Pons (tissue), 1 donor: ENCODE measurements at regions not wholly inside any gene's neighbourhood (a gene's known extent, or its start where the extent isn't known, plus 50 kb on each side); places are given as distances from the start of the nearest gene placed in this dataset.
A peak's percentile ranks its signal among the peaks of the same experiment; 100 is the strongest.
"Not testable (repeated sequence)": the region's sequence is repeated elsewhere in the genome, so short reads cannot be mapped to it uniquely, and the experiment has no call there.

Experiments used
- DNase-seq: peaks from one replicate; pipeline ENCODE4 v3.0.0-alpha.2; 2016; ENCODE audit warnings: low spot score

DNA sequence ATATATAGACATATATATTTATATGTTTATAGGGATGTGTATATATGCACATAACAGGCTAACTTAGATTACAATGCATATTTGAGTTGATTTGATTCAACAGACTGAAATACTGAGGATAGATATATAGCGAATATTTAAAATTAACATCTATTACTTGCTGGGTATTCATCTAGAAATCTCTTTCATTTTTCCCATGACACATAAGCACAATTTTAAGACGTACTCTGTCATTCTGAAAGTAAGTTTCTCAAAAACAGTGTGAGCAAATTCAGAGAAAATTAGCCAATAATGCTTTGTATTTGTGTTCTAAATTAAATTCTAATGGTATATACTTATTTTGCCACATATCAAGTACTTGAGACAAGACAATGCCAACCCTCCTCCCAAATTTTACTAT, 907.5 kb upstream of the MDGA2 start:
- no peak for DNase-seq

DNA sequence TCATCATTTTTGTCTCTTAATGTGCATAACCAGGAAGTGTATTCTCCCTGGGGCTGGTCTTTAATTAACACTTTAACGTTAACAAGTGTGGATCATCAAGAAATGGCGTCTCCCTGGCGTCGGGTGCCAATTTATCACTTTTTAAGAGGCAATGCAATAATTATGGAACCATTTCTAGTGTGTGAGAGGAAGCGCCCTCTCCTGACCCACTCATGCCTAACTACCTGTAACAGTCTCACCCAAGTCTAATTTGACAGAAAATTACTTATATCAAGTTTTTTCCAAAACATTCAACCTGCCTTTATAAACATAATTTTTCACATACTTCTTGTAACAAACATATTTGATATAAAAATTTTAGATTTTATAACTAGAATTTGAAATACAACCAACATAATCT, 905.3 kb upstream of the MDGA2 start:
- no peak for DNase-seq

DNA sequence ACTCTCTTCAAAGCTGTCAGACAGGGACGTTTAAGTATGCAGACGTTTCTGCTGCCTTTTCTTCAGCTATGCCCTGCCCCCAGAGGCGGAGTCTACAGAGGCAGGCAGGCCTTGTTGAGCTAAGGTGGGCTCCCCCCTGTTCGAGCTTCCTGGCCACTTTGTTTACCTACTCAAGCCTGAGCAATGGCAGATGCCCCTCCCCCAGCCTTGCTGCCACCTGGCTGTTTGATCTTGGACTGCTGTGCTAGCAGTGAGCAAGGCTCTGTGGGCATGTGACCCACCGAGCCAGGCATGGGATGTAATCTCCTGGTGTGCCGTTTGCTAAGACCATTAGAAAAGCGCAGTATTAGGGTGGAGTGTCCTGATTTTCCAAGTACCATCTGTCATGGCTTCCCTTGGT, 900.4 kb upstream of the MDGA2 start:
- DNase-seq: no peak

DNA sequence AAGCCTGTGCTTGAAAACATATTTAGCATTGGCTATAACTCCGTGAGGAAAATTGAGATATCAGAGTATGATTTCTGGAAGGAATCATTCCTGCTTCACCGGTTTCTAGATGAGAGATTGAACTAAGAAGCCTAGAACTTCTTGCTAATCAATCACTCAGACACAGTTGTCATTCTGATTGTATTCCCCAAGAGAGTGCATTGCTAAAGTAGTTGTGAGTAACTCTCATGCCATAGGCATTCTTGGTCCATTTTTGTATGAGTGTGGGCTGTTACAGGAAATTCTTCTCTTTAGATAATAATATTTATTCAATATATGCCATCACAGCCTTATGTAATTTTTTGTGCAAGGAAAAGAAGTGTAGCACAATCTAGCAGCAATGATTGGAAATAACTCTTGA, 893.3 kb upstream of the MDGA2 start:
- DNase-seq: no peak

DNA sequence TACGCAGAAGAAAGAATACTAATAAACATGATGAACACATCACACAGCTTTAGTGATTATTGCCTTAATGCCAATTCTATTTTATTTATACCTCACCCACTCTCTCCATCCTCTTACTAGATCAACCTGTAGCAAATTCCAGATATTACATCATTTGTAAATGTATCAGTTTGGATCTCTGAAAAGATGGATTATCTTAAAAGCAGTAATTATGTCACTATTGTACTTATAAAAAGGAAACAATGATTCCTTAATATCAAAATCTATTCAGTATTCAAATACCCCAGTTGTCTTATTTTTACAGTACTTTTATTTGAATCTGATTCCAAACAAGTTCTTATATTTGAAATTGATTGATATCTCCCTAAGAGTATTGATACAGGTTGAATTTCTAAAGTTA, 892.8 kb upstream of the MDGA2 start:
- DNase-seq: no peak

DNA sequence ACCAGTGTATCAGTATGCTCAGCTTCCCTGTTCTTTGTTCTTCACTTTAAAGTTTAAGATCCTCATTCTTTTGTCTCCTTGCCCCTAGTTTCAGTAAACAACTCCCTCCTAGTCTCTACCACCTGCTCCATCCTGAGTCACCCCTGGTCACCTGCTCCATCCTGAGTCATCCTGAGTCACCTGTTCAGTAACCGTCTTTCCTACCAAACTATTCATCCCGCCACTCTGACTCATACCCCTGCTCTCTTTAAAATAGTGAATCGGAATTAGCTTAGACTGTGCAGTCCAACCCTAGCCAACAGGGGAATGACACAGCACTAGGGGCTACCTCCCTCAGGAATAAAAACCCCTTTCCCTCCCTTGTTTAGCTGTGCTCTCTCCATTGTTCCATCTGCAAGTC, 888.1 kb upstream of the MDGA2 start:
- DNase-seq: no peak

DNA sequence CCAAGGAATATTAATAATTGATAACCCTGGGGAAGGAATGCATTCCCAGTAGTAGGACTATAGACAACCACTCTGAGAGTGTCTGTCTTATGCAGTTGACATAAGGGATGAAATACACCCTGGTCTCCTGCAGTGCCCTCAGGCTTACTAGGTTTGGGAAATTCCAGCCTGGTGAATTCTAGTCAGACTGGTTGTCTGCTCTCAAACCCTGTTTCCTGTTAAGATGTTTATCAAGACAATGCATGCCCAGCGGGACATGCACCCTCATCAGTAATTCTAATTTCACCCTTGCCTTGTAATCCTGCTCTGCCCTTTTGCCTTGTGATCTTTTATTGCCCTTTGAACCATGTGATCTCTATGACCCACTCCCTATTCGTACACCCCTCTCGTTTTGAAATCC, 886.0 kb upstream of the MDGA2 start:
- not testable (repeated sequence) for DNase-seq

DNA sequence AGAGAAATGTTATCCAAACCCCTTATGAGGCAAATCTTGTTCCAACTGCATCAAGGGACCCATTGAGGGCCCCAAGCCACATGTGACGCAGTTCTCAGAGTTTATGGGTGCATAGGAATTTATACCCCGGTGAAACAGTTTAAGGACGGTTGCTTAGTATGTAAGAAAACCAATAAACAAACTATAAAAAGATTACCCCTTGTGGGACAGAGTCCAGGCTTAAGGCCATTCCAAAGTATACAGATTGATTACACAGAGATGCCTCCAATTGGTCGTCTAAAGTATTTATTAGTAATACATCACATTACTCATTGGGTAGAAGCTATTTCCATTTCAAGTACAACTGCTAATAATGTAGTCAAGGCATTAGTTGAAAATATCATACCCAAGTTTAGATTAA, 885.0 kb upstream of the MDGA2 start:
- DNase-seq: no peak

DNA sequence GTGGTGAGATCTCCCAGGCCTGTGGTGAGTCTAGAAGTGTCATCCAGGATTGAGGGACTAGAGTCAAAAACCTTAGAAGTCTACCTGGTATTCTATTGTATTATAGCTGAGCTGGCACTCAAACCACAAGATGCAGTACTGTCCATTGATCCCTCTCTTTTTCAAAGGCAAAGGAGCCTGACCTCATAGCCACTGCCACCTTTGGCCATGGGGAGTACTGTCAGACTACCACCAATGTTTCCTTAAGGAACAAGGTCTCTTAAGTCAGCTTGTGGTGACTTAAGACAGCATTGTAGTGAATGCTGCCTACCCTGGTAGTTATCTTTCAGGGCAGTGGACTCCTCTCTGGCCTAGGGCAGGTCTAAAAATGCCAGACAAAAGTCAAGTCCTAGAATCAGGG, 878.0 kb upstream of the MDGA2 start:
- no peak for DNase-seq

DNA sequence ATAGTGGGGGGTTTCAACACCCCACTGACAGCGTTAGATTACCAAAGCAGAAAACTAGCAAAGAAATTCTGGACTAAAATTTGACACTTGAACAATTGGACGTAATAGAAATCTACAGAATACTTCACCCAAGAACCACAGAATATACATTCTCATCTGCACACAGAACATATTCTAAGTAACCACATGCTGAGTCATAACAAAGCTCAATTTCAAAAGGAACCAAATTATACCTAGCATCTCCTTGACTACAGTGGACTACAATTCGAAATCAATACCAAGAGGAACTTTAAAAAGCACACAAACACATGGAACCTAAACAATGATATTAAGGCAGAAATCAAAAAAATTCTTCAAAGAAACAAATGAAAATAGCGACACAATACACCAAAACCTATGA, 871.6 kb upstream of the MDGA2 start:
- no peak for DNase-seq

DNA sequence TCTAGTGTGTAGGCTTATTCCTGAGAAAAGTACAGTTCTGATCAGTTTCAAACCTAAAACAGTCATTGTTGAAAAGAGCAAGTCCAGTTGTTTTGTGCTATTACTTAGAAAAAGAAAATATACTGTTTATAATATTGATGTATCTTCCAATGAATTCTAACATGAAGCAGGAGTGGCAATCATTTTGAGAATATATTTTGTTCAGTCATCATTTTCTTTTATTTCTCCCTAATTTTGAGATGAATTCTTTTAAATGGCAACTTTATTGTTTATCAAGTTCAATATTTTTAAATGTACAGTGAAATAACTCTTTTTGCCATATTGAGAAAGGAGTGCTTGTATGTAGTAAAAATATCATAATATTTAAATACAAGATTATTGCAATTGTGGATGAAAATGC, 862.2 kb upstream of the MDGA2 start:
- no peak for DNase-seq

DNA sequence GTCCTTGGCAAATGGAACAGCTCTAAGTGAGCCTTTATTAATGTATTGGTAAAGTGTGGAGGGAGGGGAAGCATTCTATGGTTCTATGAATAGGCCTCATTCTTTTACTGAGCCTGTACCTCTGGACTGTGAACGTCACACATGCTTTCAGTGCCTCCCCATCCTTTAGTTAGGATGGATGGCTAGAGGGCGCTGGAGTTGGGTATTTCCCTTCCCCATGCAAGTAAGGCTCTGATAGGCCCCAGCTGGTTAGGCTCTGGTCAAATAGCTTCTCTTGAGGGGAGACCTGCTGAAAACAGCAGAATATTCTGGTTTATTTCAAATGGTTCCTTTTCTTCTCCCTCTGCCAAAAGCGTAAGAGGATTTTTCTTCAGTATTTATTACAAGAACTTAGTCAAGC, 860.9 kb upstream of the MDGA2 start:
- DNase-seq: no peak

DNA sequence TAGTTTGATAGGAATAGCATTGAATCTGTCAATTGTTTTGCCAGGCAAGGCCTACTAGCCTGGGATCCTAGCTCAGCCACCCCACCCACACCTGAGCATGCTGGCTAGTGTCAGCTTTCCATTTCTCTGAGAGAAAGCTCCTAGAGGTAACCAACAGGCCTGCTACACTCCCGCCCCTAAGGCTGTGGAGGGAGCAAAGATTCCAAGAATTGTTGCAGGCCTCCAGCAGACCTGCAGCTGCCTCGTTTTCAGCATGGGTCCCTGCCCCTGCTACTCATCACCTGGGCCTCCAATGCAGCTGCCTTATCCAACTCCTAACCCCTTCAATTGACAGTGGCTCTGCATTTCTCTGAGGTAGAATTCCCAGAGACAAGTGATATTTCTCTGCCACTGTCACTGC, 852.4 kb upstream of the MDGA2 start:
- DNase-seq: no peak

DNA sequence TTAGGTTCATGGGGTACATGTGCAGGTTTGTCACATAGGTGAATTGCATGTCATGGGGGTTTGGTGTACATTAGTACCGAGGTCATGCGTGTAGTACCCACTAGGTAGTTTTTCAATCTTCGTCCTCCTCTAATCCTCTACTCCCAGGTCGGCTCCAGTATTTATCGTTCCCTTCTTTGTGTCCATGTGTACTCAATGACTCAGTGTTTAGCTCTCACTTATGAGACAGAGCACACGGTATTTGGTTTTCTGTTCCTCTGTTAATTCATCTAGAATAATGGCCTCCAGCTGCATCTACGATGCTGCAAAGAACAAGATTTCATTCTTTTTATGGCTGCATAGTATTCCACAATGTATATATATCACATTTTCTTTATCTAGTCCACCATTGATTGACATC, 850.9 kb upstream of the MDGA2 start:
- no peak for DNase-seq

DNA sequence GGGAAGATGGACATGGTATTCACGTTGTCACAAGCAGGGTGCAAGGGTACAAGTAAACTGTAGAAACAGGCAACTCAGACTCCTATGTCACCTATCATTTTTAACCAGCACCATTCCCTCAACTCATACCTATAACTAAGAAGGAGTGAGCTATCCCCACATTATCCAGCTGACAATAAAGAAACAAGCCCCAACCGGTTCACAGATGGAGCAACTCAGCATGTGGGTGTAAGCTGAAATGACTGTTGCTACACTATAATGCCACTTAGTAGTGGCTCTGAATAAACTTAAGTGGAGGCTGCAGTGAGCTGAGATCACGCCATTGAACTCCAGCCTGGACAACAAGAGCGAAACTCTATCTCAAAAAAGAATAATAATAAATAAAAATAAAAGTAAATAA, 829.5 kb upstream of the MDGA2 start:
- DNase-seq: no peak

DNA sequence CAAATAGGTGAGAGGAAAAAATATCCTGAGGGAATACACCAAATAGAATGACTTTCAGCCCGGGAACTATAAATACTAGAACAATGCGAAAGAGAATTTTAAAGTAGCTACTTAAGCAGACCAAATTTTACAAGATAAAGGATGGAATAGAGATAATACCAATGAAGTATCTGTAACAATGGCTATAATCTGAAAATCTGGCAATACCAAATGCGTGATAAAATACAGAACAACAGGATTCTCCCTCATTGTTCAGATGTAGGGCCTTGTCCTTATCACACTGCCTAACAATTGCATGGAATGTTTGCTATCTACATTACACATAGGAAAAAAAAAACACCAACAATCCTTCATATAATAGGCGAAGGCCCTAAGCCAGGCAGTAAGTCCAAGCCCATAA, 815.4 kb upstream of the MDGA2 start:
- DNase-seq: no peak

DNA sequence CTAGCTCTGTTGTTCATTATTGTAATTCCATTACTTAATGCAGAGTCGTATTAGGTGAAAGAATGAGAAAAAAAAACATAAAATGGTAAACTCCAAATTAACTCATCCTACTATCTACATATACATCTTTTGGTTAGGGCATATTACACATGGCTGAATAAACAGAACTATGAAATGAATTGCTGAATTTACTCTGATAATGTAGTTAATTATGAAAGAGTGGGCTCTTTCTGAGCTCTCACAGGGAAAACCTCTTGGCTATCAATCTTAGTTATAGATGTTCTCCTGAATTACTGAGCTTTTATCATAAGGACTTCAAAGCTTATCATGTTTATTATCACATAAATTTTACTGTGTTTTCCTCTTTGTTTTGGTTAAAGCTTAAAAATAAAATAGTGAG, 798.5 kb upstream of the MDGA2 start:
- no peak for DNase-seq

DNA sequence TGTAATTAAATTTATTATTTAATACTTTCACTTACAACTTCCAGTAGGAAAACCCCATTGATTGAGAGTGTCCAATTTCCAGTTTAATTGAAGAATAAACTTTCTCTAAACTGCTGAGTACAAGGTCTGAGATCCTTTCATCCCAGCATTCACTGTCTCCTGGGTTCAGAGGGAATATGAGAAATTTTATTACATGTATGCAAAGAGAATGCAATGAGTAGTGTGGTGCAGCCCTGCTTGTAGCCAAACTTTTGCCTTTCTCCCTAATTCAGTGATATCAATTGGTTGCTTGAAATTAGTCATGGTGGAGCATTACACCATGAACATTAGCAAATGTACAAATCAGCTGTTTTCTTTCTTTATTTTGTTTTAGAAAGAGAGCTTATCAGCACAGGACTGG, 780.6 kb upstream of the MDGA2 start:
- no peak for DNase-seq

DNA sequence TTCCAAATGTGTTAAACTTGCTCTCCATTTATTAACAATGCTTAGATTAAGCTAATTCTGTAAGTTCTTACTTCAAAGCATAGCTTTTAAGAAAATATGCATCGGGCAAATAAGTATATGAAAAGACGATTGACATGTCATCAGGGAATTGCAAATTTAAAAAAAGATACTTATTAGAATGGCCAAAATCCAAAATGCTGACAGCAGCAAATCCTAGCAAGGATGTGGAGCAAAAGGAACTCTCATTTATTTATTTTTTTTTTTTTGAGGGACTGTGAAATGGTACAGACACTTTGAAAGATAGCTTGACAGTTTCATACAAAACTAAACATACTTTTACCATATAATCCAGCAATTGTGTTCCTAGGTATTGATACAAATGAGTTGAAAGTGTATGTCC, 779.5 kb upstream of the MDGA2 start:
- DNase-seq: no peak

DNA sequence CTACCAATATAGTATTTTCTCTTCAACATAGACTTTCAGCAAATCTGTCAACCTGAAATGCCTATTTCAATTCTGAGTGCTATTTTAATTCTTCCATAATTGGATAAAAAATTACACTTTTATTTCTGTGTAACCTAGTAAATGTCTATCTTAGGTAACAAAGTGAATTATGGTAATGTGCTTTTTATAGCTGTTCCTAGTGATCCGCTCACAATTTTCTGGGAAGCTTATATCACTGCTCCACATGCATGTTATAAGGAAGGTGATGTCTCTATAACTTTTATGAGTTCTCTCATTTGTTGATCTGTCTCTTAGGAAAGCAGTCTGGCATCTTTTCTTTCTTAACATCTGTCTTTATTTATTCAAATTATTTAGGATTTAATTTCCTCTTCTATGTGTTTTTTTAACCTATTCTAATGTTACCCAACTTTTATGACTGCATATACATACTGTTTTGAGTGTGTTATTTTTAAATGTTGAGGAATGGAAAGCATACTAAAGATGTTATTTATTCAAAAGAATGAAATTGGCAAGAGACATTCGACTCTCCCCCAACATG, 777.1 kb upstream of the MDGA2 start:
- no peak for DNase-seq

DNA sequence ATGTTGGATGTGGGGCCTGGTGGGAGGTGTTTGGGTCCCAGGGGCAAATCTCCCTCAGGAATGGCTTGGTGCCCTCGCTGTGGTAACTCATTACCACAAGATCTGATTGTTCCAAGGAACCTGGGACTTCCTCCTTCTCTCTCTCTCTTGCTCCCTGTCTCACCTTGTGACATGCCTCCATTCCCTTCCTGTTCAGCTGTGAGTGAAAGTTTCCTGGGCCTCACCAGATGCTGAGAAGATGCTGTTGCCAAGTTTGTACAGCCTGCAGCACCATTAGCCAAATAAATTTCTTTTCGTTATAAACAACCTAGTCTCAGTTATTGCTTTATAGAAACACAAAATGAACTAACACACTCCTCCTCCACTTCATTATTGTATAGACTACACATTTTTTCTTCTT, 759.8 kb upstream of the MDGA2 start:
- peak; percentile 5 for DNase-seq

DNA sequence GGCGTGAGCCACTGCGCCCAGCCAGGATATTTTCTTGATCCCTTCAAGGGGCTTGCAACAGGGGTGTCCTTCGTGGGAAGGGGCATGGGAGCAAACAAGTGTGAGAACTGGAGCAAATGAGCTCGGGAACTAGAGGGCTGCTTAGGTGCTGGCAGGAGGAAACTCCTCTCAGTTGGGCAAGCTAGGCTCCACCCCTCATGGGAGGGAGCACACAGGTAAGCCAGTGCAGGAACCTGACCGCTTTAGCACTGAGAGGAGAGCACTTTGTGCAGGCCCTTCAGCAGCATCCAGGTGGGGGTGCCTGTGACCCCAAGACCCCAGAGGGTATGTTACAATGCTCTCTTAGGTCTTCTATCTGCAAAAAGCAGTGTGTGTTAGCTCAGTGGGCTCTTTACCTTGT, 755.4 kb upstream of the MDGA2 start:
- DNase-seq: no peak

DNA sequence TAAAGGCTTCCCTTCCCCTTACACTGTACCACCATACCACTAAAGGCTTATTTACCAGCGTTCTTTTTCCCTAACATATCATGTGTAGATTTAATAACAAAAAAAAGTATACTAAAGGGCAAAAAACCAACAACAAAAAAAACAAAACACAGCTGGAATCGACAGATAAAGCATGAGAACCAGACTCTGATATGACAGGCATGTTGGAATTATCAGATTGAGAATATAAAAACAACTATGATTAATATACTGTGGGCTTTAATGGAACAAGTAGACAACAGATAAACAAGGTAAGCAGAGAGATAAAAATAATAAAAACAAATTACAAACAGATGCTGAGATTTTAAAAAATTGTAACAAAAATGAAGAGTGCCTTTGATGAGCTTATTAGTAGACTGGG, 754.1 kb upstream of the MDGA2 start:
- no peak for DNase-seq

DNA sequence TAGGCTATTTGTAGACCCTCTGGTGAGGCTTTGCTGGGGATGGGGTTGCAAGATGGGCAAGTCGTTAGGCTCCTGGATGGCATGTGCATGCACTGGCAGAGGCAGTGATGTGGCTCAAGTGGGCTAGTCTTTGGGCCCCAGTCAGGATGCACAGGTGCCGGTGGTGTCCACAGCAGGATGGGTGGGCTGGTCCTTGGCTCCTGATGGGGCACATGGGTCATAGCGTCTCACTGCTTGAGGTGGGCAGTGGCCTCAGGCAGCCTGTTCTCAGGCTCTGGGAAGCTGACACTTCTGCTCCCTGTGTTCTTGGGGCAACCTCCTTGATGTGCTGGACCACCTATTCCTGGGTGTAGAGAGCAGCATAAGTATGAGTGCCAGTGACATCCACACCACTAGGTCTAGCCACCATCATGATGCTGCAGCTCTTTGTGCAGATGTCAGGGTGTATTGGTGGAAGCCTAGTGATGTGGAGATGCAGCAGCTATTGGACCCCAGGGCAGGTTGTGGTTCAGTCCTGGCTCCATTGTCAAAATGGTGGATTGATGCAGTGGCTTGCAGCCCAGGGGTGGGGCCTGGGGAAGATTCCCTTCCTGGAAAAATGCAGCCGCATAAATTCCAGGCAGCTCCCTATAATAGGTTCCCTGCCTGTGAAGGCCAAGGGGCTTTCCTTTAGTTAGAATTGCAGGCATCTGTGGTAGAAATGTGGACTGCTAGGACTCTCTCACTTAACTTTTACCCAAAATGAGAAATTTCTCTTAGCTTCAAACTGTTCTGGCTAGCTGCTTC, 742.5 kb upstream of the MDGA2 start:
- no peak for DNase-seq
